IMR-90 (cell line): ENCODE measurements at regions not wholly inside any gene's neighbourhood (a gene's known extent, or its start where the extent isn't known, plus 50 kb on each side); places are given as distances from the start of the nearest gene placed in this dataset.

Experiments
- BHLHE40 ChIP-seq: fragments of 150-350 bp; IDR thresholded peaks from 2 replicates; pipeline ENCODE4 v1.6.1; 2016; ENCODE audit warnings: mild to moderate bottlenecking, low read depth, low read length
- CEBPB ChIP-seq: IDR thresholded peaks from 2 replicates; pipeline ENCODE4 v1.6.1; 2012; ENCODE audit warnings: low read depth, low read length, improper control_type of control experiment
- CHD1 ChIP-seq: IDR thresholded peaks from 2 replicates; pipeline ENCODE4 v1.6.1; 2012; ENCODE audit warnings: low read depth, low read length, improper control_type of control experiment
- CTCF ChIP-seq: conservative IDR thresholded peaks from 2 replicates; pipeline ENCODE4 v1.5.1; 2012; ENCODE audit warnings: mild to moderate bottlenecking, low read depth, low read length, improper control_type of control experiment
- ELK1 ChIP-seq: fragments of 150-350 bp; IDR thresholded peaks from 2 replicates; pipeline ENCODE4 v1.6.1; 2016; ENCODE audit warnings: low read depth, mild to moderate bottlenecking, low read length, moderate library complexity, borderline replicate concordance
- MAFK ChIP-seq: IDR thresholded peaks from 2 replicates; pipeline ENCODE4 v1.6.1; 2012; ENCODE audit warnings: low read depth, low read length, improper control_type of control experiment
- MAZ ChIP-seq: IDR thresholded peaks from 2 replicates; pipeline ENCODE4 v1.6.1; 2012; ENCODE audit warnings: low read depth, mild to moderate bottlenecking, low read length, improper control_type of control experiment, moderate library complexity, borderline replicate concordance
- POLR2A ChIP-seq: IDR thresholded peaks from 2 replicates; pipeline ENCODE4 v1.6.1; 2012; ENCODE audit warnings: mild to moderate bottlenecking, low read depth, low read length
- RAD21 ChIP-seq: IDR thresholded peaks from 2 replicates; pipeline ENCODE4 v1.6.1; 2012; ENCODE audit warnings: low read length, improper control_type of control experiment
- RCOR1 ChIP-seq: IDR thresholded peaks from 2 replicates; pipeline ENCODE4 v1.6.1; 2012; ENCODE audit warnings: mild to moderate bottlenecking, low read length, improper control_type of control experiment; ENCODE audit not compliant: insufficient replicate concordance
- RFX5 ChIP-seq: IDR thresholded peaks from 2 replicates; pipeline ENCODE4 v1.8.0; 2012; ENCODE audit warnings: low read depth, mild to moderate bottlenecking, low read length, moderate library complexity
- SMC3 ChIP-seq: fragments of 150-350 bp; IDR thresholded peaks from 2 replicates; pipeline ENCODE4 v1.6.1; 2016; ENCODE audit warnings: low read depth, mild to moderate bottlenecking, antibody characterized with exemption, low read length, moderate library complexity
- USF2 ChIP-seq: fragments of 150-350 bp; IDR thresholded peaks from 2 replicates; pipeline ENCODE4 v1.6.1; 2017; ENCODE audit warnings: mild to moderate bottlenecking, antibody characterized with exemption, low read length, low read depth

GRCh38 chr6:81237226-81237625 lies 515.3 kb downstream of the TENT5A start:
- TF ChIP-seq CTCF = no peak
- TF ChIP-seq RFX5 = no peak
- TF ChIP-seq MAZ = no peak
- TF ChIP-seq RCOR1 = no peak
- no peak for TF ChIP-seq MAFK
- TF ChIP-seq ELK1 = no peak
- TF ChIP-seq CEBPB = no peak
- TF ChIP-seq POLR2A = no peak
- TF ChIP-seq CHD1 = no peak
- TF ChIP-seq SMC3 = no peak
- no peak for TF ChIP-seq USF2
- no peak for TF ChIP-seq RAD21
- TF ChIP-seq BHLHE40 = no peak
